HG03280 (cell line): ENCODE measurements at regions not wholly inside any gene's neighbourhood (a gene's known extent, or its start where the extent isn't known, plus 50 kb on each side); places are given as distances from the start of the nearest gene placed in this dataset.
A peak's percentile ranks its signal among the peaks of the same experiment; 100 is the strongest.

Source experiments
- ATAC-seq: cut with Tn5 transposase; IDR thresholded peaks from one replicate; pipeline ENCODE4 v1.9.1; 2021; ENCODE audit warnings: mild to moderate bottlenecking, moderate library complexity; ENCODE audit not compliant: unreplicated experiment

GRCh38 chr4:110878413-110878812 lies 255.5 kb upstream of the PITX2 start:
- no peak for ATAC-seq

DNA sequence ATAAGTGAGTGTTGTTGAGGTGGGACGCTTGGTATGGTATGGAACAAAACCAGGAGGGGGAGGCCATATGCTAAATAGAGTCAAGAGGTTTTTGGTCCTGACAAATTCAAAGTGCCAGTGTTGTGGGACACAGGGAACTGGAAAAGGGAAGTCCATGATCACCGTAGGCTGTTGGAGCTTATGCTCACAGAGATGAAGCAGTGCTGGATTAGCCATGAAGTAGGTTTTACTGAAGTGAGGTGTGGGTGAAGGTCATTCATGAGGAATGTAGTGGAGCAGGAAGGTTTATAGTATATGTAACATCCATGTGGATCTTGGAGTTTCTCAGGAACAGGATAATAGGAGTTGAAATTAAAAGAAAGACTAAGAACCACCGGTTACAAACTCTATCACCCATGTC lies 256.1 kb upstream of the PITX2 start:
- no peak for ATAC-seq

DNA sequence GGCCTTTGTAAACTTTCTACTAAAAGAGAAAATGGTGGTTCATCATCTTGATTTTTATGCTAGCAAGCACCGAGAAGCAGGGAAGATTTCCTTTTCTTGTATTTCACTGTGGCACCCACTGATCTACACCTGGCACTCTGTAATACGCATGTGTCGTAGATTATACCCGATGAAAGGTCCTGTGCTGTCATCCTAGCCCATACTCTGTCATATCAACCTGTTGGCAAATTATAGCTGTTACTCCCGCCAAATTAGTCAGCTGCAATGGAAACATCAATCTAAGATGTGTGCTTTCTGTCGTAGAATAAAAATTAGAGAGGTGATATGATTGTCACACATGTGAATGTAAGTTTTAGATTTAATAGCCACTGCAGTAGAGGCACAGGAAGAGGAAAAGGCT lies 263.4 kb upstream of the PITX2 start:
- no peak for ATAC-seq

DNA sequence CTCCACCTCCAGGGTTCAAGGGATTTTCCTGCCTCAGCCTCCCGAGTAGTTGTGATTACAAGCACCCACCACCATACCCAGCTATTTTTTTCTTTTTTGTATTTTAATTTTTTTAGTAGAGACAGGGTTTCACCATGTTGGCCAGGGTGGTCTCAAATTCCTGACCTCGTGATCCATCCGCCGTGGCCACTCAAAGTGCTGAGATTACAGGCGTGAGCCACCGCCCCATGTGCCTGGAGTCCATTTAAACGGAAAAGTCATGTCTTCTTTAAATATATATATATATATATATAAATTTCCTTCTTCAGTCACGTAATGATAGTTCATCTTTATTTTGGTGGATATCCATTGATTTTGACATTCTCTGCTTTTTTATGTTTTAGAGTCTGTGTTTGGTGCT lies 264.0 kb upstream of the PITX2 start:
- no peak for ATAC-seq

DNA sequence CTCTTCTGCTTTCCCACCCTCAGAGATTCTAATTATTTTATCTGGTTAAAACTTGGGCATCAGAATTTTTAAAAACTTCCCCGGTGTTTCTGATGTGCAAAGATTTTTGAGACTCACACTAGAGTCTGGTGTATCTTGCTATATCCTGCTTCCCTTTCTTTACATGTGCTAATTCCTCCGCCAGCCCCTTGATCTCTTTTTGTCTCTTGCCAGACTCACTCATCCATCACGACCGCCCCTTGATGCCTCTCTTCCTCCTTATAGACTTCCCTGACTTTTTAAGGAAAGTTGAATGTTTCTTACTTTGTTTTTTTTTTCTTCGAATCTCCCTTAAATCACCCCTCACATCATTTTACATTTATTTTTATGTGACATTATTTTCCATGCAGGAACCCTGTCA lies 274.9 kb upstream of the PITX2 start:
- no peak for ATAC-seq

DNA sequence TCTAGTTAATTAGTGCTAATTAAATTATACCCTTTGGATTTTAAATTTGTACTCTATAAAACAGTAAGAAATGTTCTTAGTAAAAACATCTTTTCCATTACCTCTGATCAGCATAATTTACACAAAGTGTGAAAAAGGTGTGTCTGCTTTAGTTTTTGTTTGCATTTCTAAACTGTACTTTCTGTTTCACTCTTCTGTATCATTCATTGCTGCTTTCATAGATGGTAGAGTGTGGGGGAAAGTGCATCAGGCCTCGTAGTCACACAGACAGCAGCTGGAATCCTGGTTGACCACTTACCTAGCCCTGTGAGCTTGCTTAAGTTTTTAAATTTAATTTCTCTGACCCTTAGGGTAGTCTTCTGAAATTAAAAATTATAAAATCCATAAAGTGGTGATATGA lies 275.4 kb upstream of the PITX2 start:
- peak; percentile 89 for ATAC-seq

GRCh38 chr4:110900213-110900769 lies 277.4 kb upstream of the PITX2 start:
- no peak for ATAC-seq

- ATAC-seq = no peak
Observed at GRCh38 chr4:110902500-110902899, 279.6 kb upstream of the PITX2 start.

GRCh38 chr4:110904435-110905065 lies 281.7 kb upstream of the PITX2 start:
- no peak for ATAC-seq

- no peak for ATAC-seq
Observed at GRCh38 chr4:110905367-110905766, 282.5 kb upstream of the PITX2 start.

DNA sequence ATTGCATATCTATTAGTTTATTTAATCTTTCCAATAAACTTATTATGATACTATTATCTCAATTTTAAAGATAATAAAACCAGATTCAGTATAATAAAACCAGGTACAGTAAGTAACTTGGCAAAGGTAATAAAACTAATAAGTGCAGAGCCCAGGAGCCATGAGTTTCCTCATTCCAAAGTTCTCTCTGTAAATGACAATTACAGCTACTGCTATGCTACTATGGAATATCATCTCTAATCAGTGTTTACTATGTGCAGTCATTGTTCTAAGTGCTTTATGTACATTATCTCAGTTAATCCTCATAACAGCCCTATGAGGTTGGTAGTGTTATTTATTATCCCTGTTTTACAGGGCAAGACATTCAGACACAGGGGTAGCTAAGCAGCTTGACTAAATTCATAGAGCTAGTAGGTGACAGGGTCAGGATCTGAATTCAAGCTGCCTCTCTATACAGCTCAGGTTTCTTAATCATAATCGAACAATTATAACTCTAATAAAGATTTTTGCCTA lies 285.0 kb upstream of the PITX2 start:
- no peak for ATAC-seq

- ATAC-seq = no peak
Observed at GRCh38 chr4:110914791-110915190, 291.9 kb upstream of the PITX2 start.

- no peak for ATAC-seq
Observed at GRCh38 chr4:110915301-110915700, 292.4 kb upstream of the PITX2 start.

- no peak for ATAC-seq
Observed at GRCh38 chr4:110916505-110916904, 293.6 kb upstream of the PITX2 start.

DNA sequence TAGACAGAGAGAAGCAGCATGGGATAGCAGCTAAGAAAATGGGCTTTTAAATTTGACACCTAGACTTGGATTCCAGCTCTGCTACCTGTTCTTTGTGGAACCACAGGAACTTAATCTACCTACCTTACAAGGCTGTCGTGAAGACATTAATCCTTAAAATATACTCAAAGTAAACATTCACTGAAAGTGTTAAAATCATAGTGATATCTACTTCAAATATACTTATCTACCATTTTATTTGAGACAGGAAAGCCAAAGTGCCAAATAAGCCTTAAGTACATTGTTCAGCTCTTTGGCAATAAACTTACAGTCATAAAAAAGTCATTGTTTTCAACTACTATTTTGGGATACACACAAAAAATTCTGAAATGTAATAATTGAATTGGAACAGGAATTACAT lies 295.0 kb upstream of the PITX2 start:
- no peak for ATAC-seq

DNA sequence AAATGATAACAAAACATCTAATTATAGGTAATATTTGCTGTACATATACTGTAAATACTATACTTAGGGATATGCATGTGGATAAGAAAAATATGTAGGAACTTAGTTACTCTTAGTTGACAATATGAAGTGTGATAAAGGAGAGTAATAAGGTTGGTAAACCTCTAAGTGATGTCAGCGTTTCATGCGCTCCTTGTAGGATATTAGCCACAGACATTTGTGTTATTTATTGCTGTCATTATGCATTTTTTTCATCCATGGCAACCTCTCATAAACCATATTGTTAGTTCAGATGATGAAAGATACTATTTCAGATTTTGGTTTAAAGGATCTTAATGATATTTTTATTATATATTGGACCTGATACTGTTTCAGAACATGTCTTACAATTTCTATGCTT lies 298.1 kb upstream of the PITX2 start:
- no peak for ATAC-seq

- ATAC-seq = no peak
Observed at GRCh38 chr4:110924761-110925160, 301.9 kb upstream of the PITX2 start.

DNA sequence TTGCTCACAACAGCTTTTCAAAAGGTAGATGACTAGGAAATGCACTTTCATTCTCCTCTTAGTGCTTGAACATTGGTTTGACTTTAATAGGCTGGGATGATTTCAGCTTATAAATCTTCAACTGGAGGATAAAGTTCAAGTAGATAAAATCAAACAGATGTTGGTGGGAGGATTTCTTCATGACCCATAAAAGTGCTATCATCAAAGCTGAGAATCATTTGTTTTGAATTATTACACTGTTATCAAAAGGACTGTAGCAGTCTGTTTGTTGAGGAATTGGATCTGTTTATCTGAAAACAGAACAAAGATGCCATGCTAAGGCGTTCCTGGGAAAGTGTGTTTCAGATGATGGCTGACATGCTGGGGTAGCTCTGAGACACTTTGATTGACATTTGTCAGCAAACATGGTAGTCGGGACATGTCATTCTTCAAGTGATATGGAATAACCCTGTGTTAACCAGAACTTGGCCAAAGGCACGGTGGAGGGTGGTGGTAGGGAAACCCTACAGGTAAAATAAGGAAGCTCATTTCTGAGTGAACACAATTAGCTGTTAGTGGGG lies 304.0 kb upstream of the PITX2 start:
- ATAC-seq = no peak

- ATAC-seq = no peak
Observed at GRCh38 chr4:110933341-110933740, 310.5 kb upstream of the PITX2 start.

GRCh38 chr4:110944501-110944900 lies 321.6 kb upstream of the PITX2 start:
- ATAC-seq = no peak

- ATAC-seq = no peak
Observed at GRCh38 chr4:110945600-110945999, 322.7 kb upstream of the PITX2 start.

DNA sequence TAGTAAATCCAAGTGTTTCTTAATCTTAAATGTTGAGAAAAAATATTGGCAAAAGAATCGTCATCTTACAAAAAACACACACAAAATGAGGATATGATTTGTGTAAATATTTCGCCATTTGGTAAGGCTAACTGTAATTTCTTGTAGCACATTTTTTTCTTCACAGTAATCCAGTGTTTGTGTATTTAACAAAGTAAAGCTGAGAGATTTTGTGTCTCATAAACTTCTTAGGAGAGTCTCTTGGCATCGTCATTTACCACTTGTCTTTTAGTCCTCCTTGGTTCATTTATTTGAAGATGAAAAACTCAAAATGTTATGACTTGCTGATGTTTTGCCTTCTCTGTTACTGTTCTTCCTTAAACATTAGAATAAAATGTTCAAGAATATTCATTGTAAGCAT lies 326.7 kb upstream of the PITX2 start:
- no peak for ATAC-seq

- ATAC-seq = no peak
Observed at GRCh38 chr4:110950731-110951130, 327.9 kb upstream of the PITX2 start.
